DOHH2 (cell line): ENCODE measurements at regions not wholly inside any gene's neighbourhood (a gene's known extent, or its start where the extent isn't known, plus 50 kb on each side); places are given as distances from the start of the nearest gene placed in this dataset.

Source experiments
- H3F3A ChIP-seq: fragments of 200-600 bp; sonication (generic), shearing (Covaris generic); 2 replicates; pipeline ENCODE4 v1.6.0; 2016; ENCODE audit warnings: antibody characterized with exemption, mild to moderate bottlenecking; ENCODE audit not compliant: control insufficient read depth, insufficient read depth
- H3K27ac ChIP-seq: fragments of 200-600 bp; sonication (generic); 2 replicates; pipeline ENCODE4 v1.5.1; 2014; ENCODE audit warnings: low read depth, mild to moderate bottlenecking, low read length, moderate library complexity
- H3K27me3 ChIP-seq: fragments of 200-600 bp; sonication (generic); 2 replicates; pipeline ENCODE4 v1.6.1; 2014; ENCODE audit warnings: mild to moderate bottlenecking, low read length, mixed read lengths; ENCODE audit not compliant: control insufficient read depth
- H3K36me3 ChIP-seq: fragments of 200-600 bp; sonication (generic); 2 replicates; pipeline ENCODE4 v1.6.1; 2014; ENCODE audit warnings: mild to moderate bottlenecking, low read length, moderate library complexity, mixed read lengths; ENCODE audit not compliant: control insufficient read depth
- H3K4me1 ChIP-seq: fragments of 200-600 bp; sonication (generic); 2 replicates; pipeline ENCODE4 v1.6.1; 2014; ENCODE audit warnings: mild to moderate bottlenecking, low read length, mixed read lengths; ENCODE audit not compliant: control insufficient read depth
- H3K4me2 ChIP-seq: fragments of 200-600 bp; sonication (generic); 2 replicates; pipeline ENCODE4 v1.6.0; 2014; ENCODE audit warnings: mild to moderate bottlenecking, low read length, moderate library complexity
- H3K4me3 ChIP-seq: fragments of 200-600 bp; sonication (generic); 2 replicates; pipeline ENCODE4 v1.5.1; 2014; ENCODE audit warnings: mild to moderate bottlenecking, low read length, mixed read lengths
- H3K79me2 ChIP-seq: fragments of 200-600 bp; sonication (generic); 2 replicates; pipeline ENCODE4 v1.6.1; 2014; ENCODE audit warnings: mild to moderate bottlenecking, low read length, mixed read lengths; ENCODE audit not compliant: control insufficient read depth
- H3K9me2 ChIP-seq: fragments of 200-600 bp; sonication (generic); replicated peaks from 2 replicates; pipeline ENCODE4 v1.6.1; 2014; ENCODE audit warnings: mild to moderate bottlenecking, low read length, mixed read lengths; ENCODE audit not compliant: control insufficient read depth
- H3K9me3 ChIP-seq: fragments of 200-600 bp; sonication (generic); 2 replicates; pipeline ENCODE4 v1.6.1; 2014; ENCODE audit warnings: antibody characterized with exemption, low read length, mixed read lengths; ENCODE audit not compliant: control insufficient read depth, insufficient read depth
- H4K20me1 ChIP-seq: fragments of 200-600 bp; sonication (generic); 2 replicates; pipeline ENCODE4 v1.6.0; 2014; ENCODE audit warnings: low read depth, mild to moderate bottlenecking, antibody characterized with exemption, low read length, moderate library complexity; ENCODE audit not compliant: control insufficient read depth, insufficient read depth
- CTCF ChIP-seq: fragments of 200-600 bp; sonication (generic); IDR thresholded peaks from one replicate; pipeline ENCODE4 v1.5.1; 2014; ENCODE audit warnings: antibody characterized with exemption, mild to moderate bottlenecking, low read depth, low read length; ENCODE audit not compliant: poor library complexity, severe bottlenecking
- EZH2phosphoT487 ChIP-seq: fragments of 200-600 bp; sonication (generic); IDR thresholded peaks from 2 replicates; pipeline ENCODE4 v1.6.1; 2017; ENCODE audit warnings: borderline replicate concordance, mild to moderate bottlenecking, antibody characterized with exemption, low read length, moderate library complexity, mixed read lengths

DNA sequence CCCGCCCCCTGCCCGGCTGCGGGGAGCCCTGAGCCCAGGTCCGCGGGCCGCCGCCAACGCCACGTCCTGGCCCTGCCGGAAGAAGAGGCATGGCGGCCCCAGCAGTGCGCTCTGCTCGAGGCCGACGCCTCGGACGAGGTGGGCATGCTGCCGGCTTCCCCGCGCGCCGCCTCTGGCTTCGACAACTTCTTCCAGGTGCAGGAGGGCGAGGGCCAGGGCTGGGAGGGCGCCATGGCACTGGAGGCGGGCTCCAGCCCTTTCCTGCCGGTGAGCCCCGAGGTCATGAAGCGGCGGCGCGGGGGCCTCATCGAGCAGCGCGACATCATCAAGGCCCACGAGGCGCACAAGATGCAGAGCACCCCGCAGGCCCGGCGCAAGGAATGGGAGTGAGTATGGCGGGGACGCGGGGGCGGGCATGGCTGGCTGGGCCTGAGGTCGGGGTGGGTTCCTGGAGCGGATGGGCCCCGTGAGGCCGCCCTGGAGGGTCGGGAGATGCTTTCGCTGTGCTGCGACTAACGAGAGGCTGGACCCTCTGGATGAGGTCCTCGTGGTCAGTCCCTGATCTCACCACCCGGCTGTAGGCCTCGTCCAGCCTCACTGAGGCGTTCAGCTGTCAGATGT lies 70.0 kb upstream of the CACNA1E start:
- H3K4me2 ChIP-seq, result no peak overlapping the region
- 0 out of 2 replicates have a peak, but pooled peaks cover 2% of the 10 kb centered on the region for H3K27me3 ChIP-seq
- no peak overlapping the region for H3K27ac ChIP-seq
- H3K36me3 ChIP-seq, result no peaks in the 10 kb centered on the region
- H3K79me2 ChIP-seq, result no peaks in the 10 kb centered on the region
- no peaks in the 10 kb centered on the region for H3K9me2 ChIP-seq
- no peak overlapping the region for H3K4me3 ChIP-seq
- TF ChIP-seq EZH2phosphoT487, result no peak
- no peak for TF ChIP-seq CTCF
- H3K9me3 ChIP-seq, result no peaks in the 10 kb centered on the region
- no peaks in the 10 kb centered on the region for H3K4me1 ChIP-seq
- H4K20me1 ChIP-seq, result no peaks in the 10 kb centered on the region
- H3F3A ChIP-seq, result no peaks in the 10 kb centered on the region

- Histone ChIP-seq H4K20me1 (no peaks in the 10 kb centered on the region), H3K9me3 (no peaks in the 10 kb centered on the region), H3F3A (no peaks in the 10 kb centered on the region), H3K4me3 (no peak overlapping the region), H3K4me2 (no peak overlapping the region), H3K27ac (no peak overlapping the region), H3K36me3 (no peaks in the 10 kb centered on the region), H3K4me1 (no peaks in the 10 kb centered on the region), H3K9me2 (no peaks in the 10 kb centered on the region), H3K79me2 (no peaks in the 10 kb centered on the region), H3K27me3 (0 out of 2 replicates have a peak, but pooled peaks cover 2% of the 10 kb centered on the region)
- TF ChIP-seq CTCF (no peak), EZH2phosphoT487 (no peak)
Observed at GRCh38 chr1:181413836-181414235, 69.5 kb upstream of the CACNA1E start.

DNA sequence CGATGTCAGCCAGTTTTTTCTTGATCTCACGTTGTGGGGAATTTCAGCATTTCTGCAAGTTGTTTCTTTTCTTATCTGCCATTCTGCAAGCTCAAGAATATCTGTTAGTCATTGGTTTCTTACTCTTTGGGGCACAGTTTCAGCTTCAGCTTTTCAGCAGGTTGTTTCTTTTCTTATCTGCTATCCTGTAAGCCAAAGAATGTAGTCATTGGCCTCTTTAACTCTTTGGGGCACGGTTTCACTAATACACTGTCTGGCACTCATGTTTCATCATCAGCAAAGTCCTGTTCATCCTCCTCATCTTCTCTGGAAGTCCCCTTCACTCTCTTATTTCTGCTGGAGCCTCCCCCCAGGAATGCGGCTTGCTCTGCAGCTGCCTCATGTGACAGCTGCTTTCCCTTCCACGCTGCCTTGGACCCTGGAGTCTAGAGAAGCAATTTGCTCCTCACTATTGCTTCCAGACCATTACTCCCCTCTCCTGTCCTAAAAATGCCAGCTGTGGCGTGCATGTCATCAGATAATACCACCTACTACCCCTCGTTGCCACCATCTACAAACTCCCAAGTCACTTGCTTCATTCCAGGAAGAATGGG lies 67.0 kb upstream of the CACNA1E start:
- no peak for TF ChIP-seq CTCF
- no peak for TF ChIP-seq EZH2phosphoT487
- no peak overlapping the region for H3K27ac ChIP-seq
- H4K20me1 ChIP-seq, result no peaks in the 10 kb centered on the region
- H3K9me2 ChIP-seq, result no peaks in the 10 kb centered on the region
- H3K4me1 ChIP-seq, result no peaks in the 10 kb centered on the region
- no peak overlapping the region for H3K4me2 ChIP-seq
- peaks cover 8% of the 10 kb centered on the region for H3K27me3 ChIP-seq
- no peaks in the 10 kb centered on the region for H3K9me3 ChIP-seq
- H3K4me3 ChIP-seq, result no peak overlapping the region
- no peaks in the 10 kb centered on the region for H3K36me3 ChIP-seq
- H3K79me2 ChIP-seq, result no peaks in the 10 kb centered on the region
- H3F3A ChIP-seq, result no peaks in the 10 kb centered on the region
